Loucy (cell line): ENCODE measurements at regions not wholly inside any gene's neighbourhood (a gene's known extent, or its start where the extent isn't known, plus 50 kb on each side); places are given as distances from the start of the nearest gene placed in this dataset.

Source experiments
- EZH2phosphoT487 ChIP-seq: fragments of 200-600 bp; IDR thresholded peaks from 2 replicates; pipeline ENCODE4 v1.6.1; 2018; ENCODE audit warnings: antibody characterized with exemption, mild to moderate bottlenecking, moderate library complexity, borderline replicate concordance
- TF ChIP-seq, protein P1 (sequence below): fragments of 200-600 bp; sonication (generic); conservative IDR thresholded peaks from 2 replicates; pipeline ENCODE4 v1.5.1; 2014; ENCODE audit warnings: mild to moderate bottlenecking, antibody characterized with exemption, low read length

DNA sequence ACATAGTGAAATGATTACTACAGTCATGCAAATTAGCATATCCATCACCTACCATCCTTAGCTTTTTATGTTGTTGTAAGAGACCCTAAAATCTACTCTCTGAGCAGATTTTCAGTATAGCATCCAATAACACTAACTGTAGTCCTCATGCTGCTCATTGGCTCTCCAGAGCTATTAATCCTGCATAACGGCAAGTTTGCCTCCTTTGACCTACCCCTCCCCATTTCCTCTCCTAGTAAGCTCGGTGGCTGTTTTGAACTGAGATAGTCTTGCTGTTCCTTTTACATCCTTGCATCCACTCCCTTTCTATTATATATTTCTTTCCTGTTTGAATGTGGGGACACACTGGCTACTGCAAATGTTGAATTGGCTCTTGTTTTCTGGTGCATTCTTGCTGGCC lies 481.5 kb downstream of the TSN start:
- TF ChIP-seq, protein P1, sequence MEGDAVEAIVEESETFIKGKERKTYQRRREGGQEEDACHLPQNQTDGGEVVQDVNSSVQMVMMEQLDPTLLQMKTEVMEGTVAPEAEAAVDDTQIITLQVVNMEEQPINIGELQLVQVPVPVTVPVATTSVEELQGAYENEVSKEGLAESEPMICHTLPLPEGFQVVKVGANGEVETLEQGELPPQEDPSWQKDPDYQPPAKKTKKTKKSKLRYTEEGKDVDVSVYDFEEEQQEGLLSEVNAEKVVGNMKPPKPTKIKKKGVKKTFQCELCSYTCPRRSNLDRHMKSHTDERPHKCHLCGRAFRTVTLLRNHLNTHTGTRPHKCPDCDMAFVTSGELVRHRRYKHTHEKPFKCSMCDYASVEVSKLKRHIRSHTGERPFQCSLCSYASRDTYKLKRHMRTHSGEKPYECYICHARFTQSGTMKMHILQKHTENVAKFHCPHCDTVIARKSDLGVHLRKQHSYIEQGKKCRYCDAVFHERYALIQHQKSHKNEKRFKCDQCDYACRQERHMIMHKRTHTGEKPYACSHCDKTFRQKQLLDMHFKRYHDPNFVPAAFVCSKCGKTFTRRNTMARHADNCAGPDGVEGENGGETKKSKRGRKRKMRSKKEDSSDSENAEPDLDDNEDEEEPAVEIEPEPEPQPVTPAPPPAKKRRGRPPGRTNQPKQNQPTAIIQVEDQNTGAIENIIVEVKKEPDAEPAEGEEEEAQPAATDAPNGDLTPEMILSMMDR = no peak
- no peak for TF ChIP-seq EZH2phosphoT487
